Prostate gland (tissue), 2 donors: ENCODE measurements at regions not wholly inside any gene's neighbourhood (a gene's known extent, or its start where the extent isn't known, plus 50 kb on each side); places are given as distances from the start of the nearest gene placed in this dataset.

ENCODE experiments used
- CTCF ChIP-seq, 4 experiments: fragments of 200-600 bp in 2 of 4; fragments of 450-650 bp in 2 of 4; sonication (generic) in 2 of 4; IDR thresholded peaks; 1 replicate in 3 of 4; 2 replicates in 1 of 4; pipeline ENCODE4 v1.5.1; 2016 to 2019; ENCODE audit warnings: antibody characterized with exemption in 4 of 4, mild to moderate bottlenecking in 2 of 4, moderate library complexity in 2 of 4
- POLR2A ChIP-seq: fragments of 450-650 bp; IDR thresholded peaks from one replicate; pipeline ENCODE4 v1.6.1; 2016; ENCODE audit warnings: antibody characterized with exemption, mild to moderate bottlenecking
- POLR2AphosphoS5 ChIP-seq: sonication (generic); formaldehyde crosslinking; IDR thresholded peaks from one replicate; pipeline ENCODE4 v1.6.1; 2017; ENCODE audit warnings: antibody characterized with exemption

GRCh38 chr17:6366221-6366666 is 68.7 kb downstream of the AIPL1 start:
- no peak for TF ChIP-seq CTCF (IDR thresholded peaks at IDR 0.05)
- TF ChIP-seq POLR2A: no peak
- TF ChIP-seq POLR2AphosphoS5: no peak
